SK-N-SH (cell line): ENCODE measurements at regions not wholly inside any gene's neighbourhood (a gene's known extent, or its start where the extent isn't known, plus 50 kb on each side); places are given as distances from the start of the nearest gene placed in this dataset.

ENCODE experiments used
- GATA2 ChIP-seq: sonication (generic); formaldehyde crosslinking; IDR thresholded peaks from 2 replicates; pipeline ENCODE4 v1.5.0; 2020; ENCODE audit warnings: mild to moderate bottlenecking, missing genetic modification reagents
- JUND ChIP-seq: IDR thresholded peaks from 2 replicates; pipeline ENCODE4 v1.4.0; 2012
- NRF1 ChIP-seq: IDR thresholded peaks from 2 replicates; pipeline ENCODE4 v1.6.1; 2012; ENCODE audit warnings: low read depth, mild to moderate bottlenecking, low read length
- REST ChIP-seq: IDR thresholded peaks from 2 replicates; pipeline ENCODE4 v1.6.1; 2012; ENCODE audit warnings: mild to moderate bottlenecking, low read depth, low read length, moderate library complexity
- SIN3A ChIP-seq: IDR thresholded peaks from 2 replicates; pipeline ENCODE4 v1.6.1; 2012; ENCODE audit warnings: low read depth, mild to moderate bottlenecking, low read length, moderate library complexity, borderline replicate concordance
- TCF12 ChIP-seq: IDR thresholded peaks from 2 replicates; pipeline ENCODE4 v1.4.0; 2012
- TF ChIP-seq, protein P1 (sequence below): fragments of 200-600 bp; sonication (generic); IDR thresholded peaks from 2 replicates; pipeline ENCODE4 v1.6.1; 2017; ENCODE audit warnings: antibody characterized with exemption, mild to moderate bottlenecking, moderate library complexity

- TF ChIP-seq GATA2 (CRISPR knock-in tag): no peak
- TF ChIP-seq TCF12: no peak
- no peak for TF ChIP-seq REST
- TF ChIP-seq, protein P1, sequence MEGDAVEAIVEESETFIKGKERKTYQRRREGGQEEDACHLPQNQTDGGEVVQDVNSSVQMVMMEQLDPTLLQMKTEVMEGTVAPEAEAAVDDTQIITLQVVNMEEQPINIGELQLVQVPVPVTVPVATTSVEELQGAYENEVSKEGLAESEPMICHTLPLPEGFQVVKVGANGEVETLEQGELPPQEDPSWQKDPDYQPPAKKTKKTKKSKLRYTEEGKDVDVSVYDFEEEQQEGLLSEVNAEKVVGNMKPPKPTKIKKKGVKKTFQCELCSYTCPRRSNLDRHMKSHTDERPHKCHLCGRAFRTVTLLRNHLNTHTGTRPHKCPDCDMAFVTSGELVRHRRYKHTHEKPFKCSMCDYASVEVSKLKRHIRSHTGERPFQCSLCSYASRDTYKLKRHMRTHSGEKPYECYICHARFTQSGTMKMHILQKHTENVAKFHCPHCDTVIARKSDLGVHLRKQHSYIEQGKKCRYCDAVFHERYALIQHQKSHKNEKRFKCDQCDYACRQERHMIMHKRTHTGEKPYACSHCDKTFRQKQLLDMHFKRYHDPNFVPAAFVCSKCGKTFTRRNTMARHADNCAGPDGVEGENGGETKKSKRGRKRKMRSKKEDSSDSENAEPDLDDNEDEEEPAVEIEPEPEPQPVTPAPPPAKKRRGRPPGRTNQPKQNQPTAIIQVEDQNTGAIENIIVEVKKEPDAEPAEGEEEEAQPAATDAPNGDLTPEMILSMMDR: no peak
- TF ChIP-seq JUND: no peak
- no peak for TF ChIP-seq SIN3A
- TF ChIP-seq NRF1: no peak
These were observed 138.5 kb upstream of the ABI3BP start for GRCh38 chr3:101131767-101132166.
